ENCODE measurements at regions not wholly inside any gene's neighbourhood (a gene's known extent, or its start where the extent isn't known, plus 50 kb on each side); places are given as distances from the start of the nearest gene placed in this dataset.

- TF ChIP-seq CTCF (IDR thresholded peaks at IDR 0.05; ENCODE audit: borderline replicate concordance, extremely low read depth, low read length, poor library complexity, severe bottlenecking) (no peak), EZH2 (IDR thresholded peaks at IDR 0.05; ENCODE audit: borderline replicate concordance, low read depth, low read length, severe bottlenecking) (no peak)
Observed at GRCh38 chr11:122276221-122276620, 160.2 kb upstream of the BLID start.
